HUES64 (cell line): ENCODE measurements at regions not wholly inside any gene's neighbourhood (a gene's known extent, or its start where the extent isn't known, plus 50 kb on each side); places are given as distances from the start of the nearest gene placed in this dataset.
"Not testable (repeated sequence)": the region's sequence is repeated elsewhere in the genome, so short reads cannot be mapped to it uniquely, and the experiment has no call there.

Source experiments
- H3K27ac ChIP-seq: 2 replicates; pipeline ENCODE4 v1.7.0; 2013; ENCODE audit warnings: low read depth, low read length, inconsistent platforms
- H3K27me3 ChIP-seq: 2 replicates; pipeline ENCODE4 v1.6.1; 2013; ENCODE audit warnings: mild to moderate bottlenecking, low read length; ENCODE audit not compliant: insufficient read depth
- H3K36me3 ChIP-seq: 2 replicates; pipeline ENCODE4 v1.6.1; 2013; ENCODE audit warnings: mild to moderate bottlenecking, low read length; ENCODE audit not compliant: insufficient read depth
- H3K4me1 ChIP-seq: 2 replicates; pipeline ENCODE4 v1.6.1; 2013; ENCODE audit warnings: mild to moderate bottlenecking, low read length, moderate library complexity; ENCODE audit not compliant: insufficient read depth
- H3K4me3 ChIP-seq: 2 replicates; pipeline ENCODE4 v1.5.1; 2013; ENCODE audit warnings: mild to moderate bottlenecking, low read length, moderate library complexity
- H3K9ac ChIP-seq: 2 replicates; pipeline ENCODE4 v1.6.1; 2013; ENCODE audit warnings: mild to moderate bottlenecking, low read depth, low read length
- H3K9me3 ChIP-seq: 2 replicates; pipeline ENCODE4 v1.6.1; 2013; ENCODE audit warnings: low read depth, low read length; ENCODE audit not compliant: insufficient read depth
- WGBS: fragments of 150-250, 120-280 bp; methylation state at CpG from one replicate; pipeline ENCODE4 v1.1.7; 2013; ENCODE audit warnings: missing lambda C conversion rate; 5-methylcytosine and 5-hydroxymethylcytosine counted together

GRCh38 chr20:11499101-11499634 is 418.5 kb upstream of the BTBD3 start:
- Histone ChIP-seq H3K9ac (no peak overlapping the region), H3K27ac (no peak overlapping the region), H3K4me3 (no peak overlapping the region), H3K36me3 (no peaks in the 10 kb centered on the region), H3K27me3 (no peaks in the 10 kb centered on the region), H3K9me3 (no peaks in the 10 kb centered on the region), H3K4me1 (peaks cover 16% of the 10 kb centered on the region; the same call in 1 of the 2 replicates)
- 92% methylated on average over 6 of the region's 6 CpGs for WGBS

- peaks cover 12% of the 10 kb centered on the region; the same call in 1 of the 2 replicates for H3K4me1 ChIP-seq
- no peak overlapping the region for H3K9ac ChIP-seq
- H3K4me3 ChIP-seq, result no peak overlapping the region
- no peaks in the 10 kb centered on the region for H3K27me3 ChIP-seq
- 94% methylated on average over 1 of the region's 1 CpG for WGBS
- H3K9me3 ChIP-seq, result no peaks in the 10 kb centered on the region; the same call in 1 of the 2 replicates
- H3K36me3 ChIP-seq, result no peaks in the 10 kb centered on the region
- no peak overlapping the region for H3K27ac ChIP-seq
Observed at GRCh38 chr20:11502061-11502460, 415.6 kb upstream of the BTBD3 start.

- H3K36me3 ChIP-seq, result no peaks in the 10 kb centered on the region
- no peaks in the 10 kb centered on the region; the same call in 1 of the 2 replicates for H3K9me3 ChIP-seq
- H3K4me1 ChIP-seq, result peaks cover 9% of the 10 kb centered on the region; the same call in 1 of the 2 replicates
- H3K27ac ChIP-seq, result no peak overlapping the region; the same call in 1 of the 2 replicates
- H3K27me3 ChIP-seq, result no peaks in the 10 kb centered on the region
- H3K4me3 ChIP-seq, result no peak overlapping the region
- no peak overlapping the region for H3K9ac ChIP-seq
Observed at GRCh38 chr20:11502671-11503070, 415.0 kb upstream of the BTBD3 start.

- Histone ChIP-seq H3K4me1 (no peaks in the 10 kb centered on the region), H3K9ac (no peak overlapping the region), H3K9me3 (no peaks in the 10 kb centered on the region; the same call in 1 of the 2 replicates), H3K36me3 (no peaks in the 10 kb centered on the region), H3K27ac (no peak overlapping the region), H3K4me3 (no peak overlapping the region), H3K27me3 (no peaks in the 10 kb centered on the region)
Observed at GRCh38 chr20:11509776-11510175, 407.9 kb upstream of the BTBD3 start.

- H3K4me3 ChIP-seq, result no peak overlapping the region
- no peaks in the 10 kb centered on the region for H3K9me3 ChIP-seq
- no peak overlapping the region for H3K9ac ChIP-seq
- no peaks in the 10 kb centered on the region for H3K27me3 ChIP-seq
- no peaks in the 10 kb centered on the region for H3K4me1 ChIP-seq
- no peak overlapping the region for H3K27ac ChIP-seq
- H3K36me3 ChIP-seq, result no peaks in the 10 kb centered on the region
- WGBS, result 91% methylated on average over 5 of the region's 5 CpGs
Observed at GRCh38 chr20:11511821-11512220, 405.9 kb upstream of the BTBD3 start.

GRCh38 chr20:11513241-11513745 is 404.4 kb upstream of the BTBD3 start:
- not testable (repeated sequence) for H3K4me1 ChIP-seq, H3K9ac ChIP-seq, H3K9me3 ChIP-seq, H3K27me3 ChIP-seq, H3K36me3 ChIP-seq, H3K27ac ChIP-seq, H3K4me3 ChIP-seq
- WGBS, result 96% methylated on average over 36 of the region's 39 CpGs

- no peak overlapping the region for H3K4me3 ChIP-seq
- H3K9me3 ChIP-seq, result no peaks in the 10 kb centered on the region
- no peaks in the 10 kb centered on the region for H3K36me3 ChIP-seq
- no peak overlapping the region for H3K9ac ChIP-seq
- no peak overlapping the region for H3K27ac ChIP-seq
- H3K27me3 ChIP-seq, result no peaks in the 10 kb centered on the region
- H3K4me1 ChIP-seq, result no peaks in the 10 kb centered on the region
- 89% methylated on average over 4 of the region's 4 CpGs for whole genome bisulfite sequencing
Observed at GRCh38 chr20:11516448-11516847, 401.2 kb upstream of the BTBD3 start.

GRCh38 chr20:11520596-11520995 is 397.1 kb upstream of the BTBD3 start:
- Histone ChIP-seq H3K27ac (no peak overlapping the region), H3K9me3 (no peaks in the 10 kb centered on the region), H3K4me3 (no peak overlapping the region), H3K4me1 (no peaks in the 10 kb centered on the region), H3K9ac (no peak overlapping the region), H3K27me3 (no peaks in the 10 kb centered on the region), H3K36me3 (no peaks in the 10 kb centered on the region)
- no CpG with 5 or more reads among the region's 1 CpG for WGBS

GRCh38 chr20:11521476-11522365 is 396.0 kb upstream of the BTBD3 start:
- no peaks in the 10 kb centered on the region for H3K27me3 ChIP-seq
- H3K4me1 ChIP-seq, result no peaks in the 10 kb centered on the region
- no peaks in the 10 kb centered on the region for H3K9me3 ChIP-seq
- H3K9ac ChIP-seq, result no peak overlapping the region
- no peaks in the 10 kb centered on the region for H3K36me3 ChIP-seq
- no peak overlapping the region for H3K27ac ChIP-seq
- 70% methylated on average over 4 of the region's 4 CpGs for WGBS
- no peak overlapping the region for H3K4me3 ChIP-seq

GRCh38 chr20:11522366-11522741 is 395.3 kb upstream of the BTBD3 start:
- no peaks in the 10 kb centered on the region for H3K36me3 ChIP-seq
- no peak overlapping the region for H3K9ac ChIP-seq
- no peaks in the 10 kb centered on the region for H3K4me1 ChIP-seq
- H3K27me3 ChIP-seq, result no peaks in the 10 kb centered on the region
- H3K27ac ChIP-seq, result no peak overlapping the region
- WGBS, result 92% methylated on average over 2 of the region's 2 CpGs
- no peak overlapping the region for H3K4me3 ChIP-seq
- no peaks in the 10 kb centered on the region for H3K9me3 ChIP-seq

GRCh38 chr20:11529047-11529446 is 388.6 kb upstream of the BTBD3 start:
- no peaks in the 10 kb centered on the region for H3K36me3 ChIP-seq
- no peak overlapping the region for H3K9ac ChIP-seq
- no peak overlapping the region for H3K27ac ChIP-seq
- WGBS, result 95% methylated on average over 4 of the region's 4 CpGs
- H3K4me3 ChIP-seq, result no peak overlapping the region
- no peaks in the 10 kb centered on the region for H3K4me1 ChIP-seq
- H3K27me3 ChIP-seq, result no peaks in the 10 kb centered on the region
- peaks cover 22% of the 10 kb centered on the region for H3K9me3 ChIP-seq
